D721Med (cell line): ENCODE measurements at regions not wholly inside any gene's neighbourhood (a gene's known extent, or its start where the extent isn't known, plus 50 kb on each side); places are given as distances from the start of the nearest gene placed in this dataset.

ENCODE experiments used
- DNase-seq: peaks from one replicate; pipeline ENCODE4 v3.0.0; 2011; ENCODE audit warnings: low spot score; ENCODE audit not compliant: insufficient read length
- FAIRE-seq: peaks from 2 replicates; lab custom pipeline; 2011; peaks lifted over from hg19 to GRCh38; lab: Jason Lieb, UNC
- CTCF ChIP-seq: IDR thresholded peaks from 2 replicates; pipeline ENCODE4 v1.5.1; 2012; ENCODE audit warnings: mild to moderate bottlenecking, control low read depth; ENCODE audit not compliant: insufficient read depth; ENCODE audit errors: missing control alignments

GRCh38 chr1:4045397-4046010, 145.4 kb upstream of the C1orf174 start:
- TF ChIP-seq CTCF = no peak
- DNase-seq (no peak), FAIRE-seq (no peak)

GRCh38 chr1:4046836-4047461, 146.9 kb upstream of the C1orf174 start:
- no peak for TF ChIP-seq CTCF
- FAIRE-seq = no peak
- no peak for DNase-seq

GRCh38 chr1:4047666-4048065, 147.6 kb upstream of the C1orf174 start:
- TF ChIP-seq CTCF = no peak
- FAIRE-seq = no peak
- no peak for DNase-seq

- FAIRE-seq (no peak), DNase-seq (no peak)
- TF ChIP-seq CTCF = no peak
Measured at GRCh38 chr1:4048076-4048475, 148.0 kb upstream of the C1orf174 start.

- no peak for DNase-seq
- no peak for TF ChIP-seq CTCF
- FAIRE-seq = no peak
Measured at GRCh38 chr1:4048921-4049320, 148.8 kb upstream of the C1orf174 start.

GRCh38 chr1:4050998-4051397, 150.9 kb upstream of the C1orf174 start:
- FAIRE-seq (no peak), DNase-seq (no peak)

More at GRCh38 chr1:4050998-4051397, 150.9 kb upstream of the C1orf174 start:
- TF ChIP-seq CTCF = no peak
